Thyroid gland (tissue), 4 donors: ENCODE measurements at regions not wholly inside any gene's neighbourhood (a gene's known extent, or its start where the extent isn't known, plus 50 kb on each side); places are given as distances from the start of the nearest gene placed in this dataset.

ENCODE experiments used
- DNase-seq, 2 donors: peaks; one replicate each; pipeline ENCODE4 v3.0.0-alpha.2; 2019
- H3K27ac ChIP-seq, 3 donors: fragments of 200-600 bp; sonication (generic); 1 replicate in 2 of 3; 2 replicates in 1 of 3; pipeline ENCODE4 v1.5.1; 2016 to 2019; ENCODE audit warnings: mild to moderate bottlenecking in 1 of 3, moderate library complexity in 1 of 3
- H3K27me3 ChIP-seq: fragments of 200-600 bp; sonication (generic); one replicate; pipeline ENCODE4 v1.5.1; 2019
- H3K36me3 ChIP-seq, 2 donors: fragments of 200-600 bp; sonication (generic); one replicate each; pipeline ENCODE4 v1.5.1; 2016 to 2019
- H3K4me1 ChIP-seq, 2 donors: fragments of 200-600 bp; sonication (generic); one replicate each; pipeline ENCODE4 v1.5.1; 2017 to 2019
- H3K4me3 ChIP-seq, 3 donors: fragments of 200-600 bp; sonication (generic); replicated peaks in 1 of 3; 1 replicate in 2 of 3; 2 replicates in 1 of 3; pipeline ENCODE4 v1.5.1; 2016; ENCODE audit warnings: mild to moderate bottlenecking in 1 of 3
- H3K9me3 ChIP-seq: fragments of 200-600 bp; sonication (generic); one replicate; pipeline ENCODE4 v1.5.1; 2017
- POLR2A ChIP-seq, 2 donors: fragments of 450-650 bp; IDR thresholded peaks; one replicate each; pipeline ENCODE4 v1.6.1; 2017; ENCODE audit warnings: antibody characterized with exemption in 2 of 2, mild to moderate bottlenecking in 2 of 2, moderate library complexity in 1 of 2
- WGBS, 2 donors: methylation state at CpG; one replicate each; pipeline ENCODE4 v1.1.5; 2017; 5-methylcytosine and 5-hydroxymethylcytosine counted together
- intact Hi-C: fragments of 100-400 bp; cut with DNase I; formaldehyde crosslinking; loops from one replicate; pipeline ENCODE4 v1.15.1; 2023
- TF ChIP-seq, protein P1 (sequence below), 6 experiments: fragments of 200-600 bp in 3 of 6; fragments of 450-650 bp in 3 of 6; sonication (generic) in 3 of 6; IDR thresholded peaks; one replicate each; pipeline ENCODE4 v1.5.1; 2016 to 2019; ENCODE audit warnings: antibody characterized with exemption in 6 of 6, mild to moderate bottlenecking in 2 of 6, inconsistent platforms in 1 of 6, moderate library complexity in 1 of 6

DNA sequence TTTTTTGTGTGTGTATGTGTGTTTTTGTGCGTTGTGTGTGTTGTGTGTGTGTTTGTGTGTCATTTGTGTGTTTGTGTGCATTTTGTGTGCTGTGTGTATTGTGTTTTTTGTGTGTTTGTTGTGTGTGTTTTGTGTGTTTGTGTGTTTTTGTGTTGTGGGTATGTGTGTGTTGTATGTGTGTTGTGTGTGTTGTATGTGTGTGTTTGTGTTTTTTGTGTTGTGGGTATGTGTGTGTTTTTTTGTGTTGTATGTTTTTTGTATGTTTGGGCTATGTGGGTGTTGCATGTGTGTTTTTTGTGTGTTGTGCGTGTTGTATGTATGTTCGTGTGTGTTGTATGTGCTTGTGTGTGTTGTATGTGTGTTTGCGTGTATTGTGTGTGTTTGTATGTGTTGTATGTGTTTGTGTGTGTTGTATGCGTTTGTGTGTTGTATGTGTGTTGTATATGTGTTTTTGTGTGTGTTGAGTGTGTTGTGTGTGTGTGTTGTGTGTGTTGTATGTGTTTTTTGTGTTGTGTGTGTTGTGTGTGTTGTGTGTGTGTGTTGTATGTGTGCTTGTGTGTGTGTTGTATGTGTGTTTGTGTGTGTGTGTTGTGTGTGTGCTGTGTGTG is 275.3 kb downstream of the HRH4 start:
- intact Hi-C loops, result loop anchor here (10.0 kb wide), 1 partner anchor 381 kb away; no protein-coding TSS in a partner anchor
- H3K4me1 ChIP-seq, result peaks cover 0 to 8% of the 10 kb centered on the region in 2 donors
- H3K9me3 ChIP-seq, result no peaks in the 10 kb centered on the region
- WGBS, 2 donors, result 92 to 96% methylated on average over 5 of the region's 5 CpGs
- DNase-seq, result no peak
- TF ChIP-seq, protein P1, sequence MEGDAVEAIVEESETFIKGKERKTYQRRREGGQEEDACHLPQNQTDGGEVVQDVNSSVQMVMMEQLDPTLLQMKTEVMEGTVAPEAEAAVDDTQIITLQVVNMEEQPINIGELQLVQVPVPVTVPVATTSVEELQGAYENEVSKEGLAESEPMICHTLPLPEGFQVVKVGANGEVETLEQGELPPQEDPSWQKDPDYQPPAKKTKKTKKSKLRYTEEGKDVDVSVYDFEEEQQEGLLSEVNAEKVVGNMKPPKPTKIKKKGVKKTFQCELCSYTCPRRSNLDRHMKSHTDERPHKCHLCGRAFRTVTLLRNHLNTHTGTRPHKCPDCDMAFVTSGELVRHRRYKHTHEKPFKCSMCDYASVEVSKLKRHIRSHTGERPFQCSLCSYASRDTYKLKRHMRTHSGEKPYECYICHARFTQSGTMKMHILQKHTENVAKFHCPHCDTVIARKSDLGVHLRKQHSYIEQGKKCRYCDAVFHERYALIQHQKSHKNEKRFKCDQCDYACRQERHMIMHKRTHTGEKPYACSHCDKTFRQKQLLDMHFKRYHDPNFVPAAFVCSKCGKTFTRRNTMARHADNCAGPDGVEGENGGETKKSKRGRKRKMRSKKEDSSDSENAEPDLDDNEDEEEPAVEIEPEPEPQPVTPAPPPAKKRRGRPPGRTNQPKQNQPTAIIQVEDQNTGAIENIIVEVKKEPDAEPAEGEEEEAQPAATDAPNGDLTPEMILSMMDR (IDR thresholded peaks at IDR 0.05), result no peak
- TF ChIP-seq POLR2A (IDR thresholded peaks at IDR 0.05), result no peak
- H3K27ac ChIP-seq, result no peak overlapping the region
- no peak overlapping the region for H3K4me3 ChIP-seq
- H3K36me3 ChIP-seq, result no peaks in the 10 kb centered on the region
- H3K27me3 ChIP-seq, result no peaks in the 10 kb centered on the region

DNA sequence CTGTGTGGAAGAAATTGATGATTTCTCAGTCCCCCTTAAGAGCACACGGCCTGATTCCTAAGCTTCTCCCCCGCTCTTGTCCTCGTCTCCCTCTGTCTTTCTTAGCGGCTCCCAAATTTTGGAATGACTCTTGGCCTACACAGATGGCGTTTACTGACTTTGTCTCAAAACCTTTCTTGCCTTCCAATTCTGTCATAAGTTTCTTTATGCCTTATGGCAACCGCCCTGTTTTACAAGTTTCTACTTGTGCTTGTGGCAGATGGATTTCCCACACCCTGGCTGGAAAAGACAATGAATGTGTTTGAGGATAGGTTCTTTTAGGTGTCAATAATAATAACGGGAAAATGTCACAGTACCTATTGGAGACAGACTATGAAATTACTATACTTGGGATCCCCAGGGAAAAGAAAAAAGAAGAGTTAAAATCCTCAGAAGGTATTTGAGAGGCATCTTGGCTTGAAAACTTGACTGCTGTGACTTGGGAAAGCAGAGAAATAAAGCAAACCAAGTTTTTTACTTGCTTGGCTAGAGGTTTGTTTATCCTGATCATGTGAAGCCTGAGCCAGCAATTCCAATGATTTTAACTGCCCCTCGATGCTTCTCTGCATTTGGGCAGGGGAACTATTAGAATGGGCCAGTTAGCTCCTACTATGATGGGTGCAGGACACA is 276.4 kb downstream of the HRH4 start:
- Histone ChIP-seq H3K27me3 (no peaks in the 10 kb centered on the region), H3K27ac (no peak overlapping the region), H3K9me3 (no peaks in the 10 kb centered on the region), H3K4me1 (peaks cover 0 to 3% of the 10 kb centered on the region in 2 donors), H3K4me3 (no peak overlapping the region), H3K36me3 (no peaks in the 10 kb centered on the region)
- TF ChIP-seq, protein P1 (IDR thresholded peaks at IDR 0.05), result no peak
- no peak for TF ChIP-seq POLR2A (IDR thresholded peaks at IDR 0.05)
- intact Hi-C loops, result loop anchor here (10.0 kb wide), 1 partner anchor 382 kb away; no protein-coding TSS in a partner anchor
- no peak for DNase-seq
- 63 to 71% methylated on average over 8 of the region's 8 CpGs for WGBS, 2 donors

DNA sequence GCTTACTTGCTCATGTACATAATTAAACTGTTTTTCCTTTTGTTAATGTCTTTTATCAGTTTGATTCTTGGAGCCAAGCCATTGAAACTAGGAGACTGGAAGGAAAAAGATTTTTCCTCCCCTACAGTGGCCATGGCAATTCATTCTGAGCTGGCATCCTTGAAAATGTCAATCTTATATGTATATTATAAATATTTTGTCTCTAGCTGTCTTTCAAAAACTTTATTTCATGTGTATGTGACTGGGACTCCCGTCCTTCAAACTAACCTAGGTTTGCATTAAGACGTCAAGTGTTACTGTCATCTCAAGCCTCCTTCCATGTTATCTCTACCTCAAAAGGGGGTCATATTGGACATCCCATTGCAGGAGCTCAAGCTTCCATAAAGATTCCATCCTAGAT is 280.4 kb downstream of the HRH4 start:
- Histone ChIP-seq H3K4me1 (no peaks in the 10 kb centered on the region), H3K27me3 (no peaks in the 10 kb centered on the region), H3K36me3 (no peaks in the 10 kb centered on the region), H3K27ac (no peak overlapping the region), H3K4me3 (no peak overlapping the region), H3K9me3 (no peaks in the 10 kb centered on the region)
- 93 to 94% methylated on average over 2 of the region's 2 CpGs for WGBS, 2 donors
- no peak for DNase-seq
- intact Hi-C loops, result no loop called here
- TF ChIP-seq, protein P1 (IDR thresholded peaks at IDR 0.05), result no peak
- TF ChIP-seq POLR2A (IDR thresholded peaks at IDR 0.05), result no peak

DNA sequence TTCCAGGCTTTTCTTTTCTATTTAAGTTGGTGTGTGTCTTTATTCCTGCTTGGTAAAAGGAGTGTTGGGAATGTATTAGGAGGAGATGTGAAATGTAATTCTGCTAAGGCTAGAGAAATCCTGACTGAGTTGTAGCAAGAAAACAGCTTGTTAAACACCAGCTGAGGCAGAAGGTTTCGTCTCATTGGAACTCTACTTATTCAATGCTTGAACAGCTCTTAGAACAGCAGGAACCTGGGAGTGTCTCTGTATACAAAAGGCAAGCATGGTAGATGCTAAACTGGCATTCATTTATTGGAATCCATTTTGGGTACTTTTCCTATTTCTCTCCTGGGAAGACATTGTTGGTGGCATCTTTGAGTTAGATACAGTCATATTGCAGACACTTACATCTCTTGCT is 280.9 kb downstream of the HRH4 start:
- Histone ChIP-seq H3K27me3 (no peaks in the 10 kb centered on the region), H3K27ac (no peak overlapping the region), H3K9me3 (no peaks in the 10 kb centered on the region), H3K36me3 (no peaks in the 10 kb centered on the region), H3K4me1 (no peaks in the 10 kb centered on the region), H3K4me3 (no peak overlapping the region)
- DNase-seq, result no peak
- intact Hi-C loops, result no loop called here
- no peak for TF ChIP-seq POLR2A (IDR thresholded peaks at IDR 0.05)
- TF ChIP-seq, protein P1 (IDR thresholded peaks at IDR 0.05), result no peak
- 81 to 82% methylated on average over 1 of the region's 1 CpG for WGBS, 2 donors

DNA sequence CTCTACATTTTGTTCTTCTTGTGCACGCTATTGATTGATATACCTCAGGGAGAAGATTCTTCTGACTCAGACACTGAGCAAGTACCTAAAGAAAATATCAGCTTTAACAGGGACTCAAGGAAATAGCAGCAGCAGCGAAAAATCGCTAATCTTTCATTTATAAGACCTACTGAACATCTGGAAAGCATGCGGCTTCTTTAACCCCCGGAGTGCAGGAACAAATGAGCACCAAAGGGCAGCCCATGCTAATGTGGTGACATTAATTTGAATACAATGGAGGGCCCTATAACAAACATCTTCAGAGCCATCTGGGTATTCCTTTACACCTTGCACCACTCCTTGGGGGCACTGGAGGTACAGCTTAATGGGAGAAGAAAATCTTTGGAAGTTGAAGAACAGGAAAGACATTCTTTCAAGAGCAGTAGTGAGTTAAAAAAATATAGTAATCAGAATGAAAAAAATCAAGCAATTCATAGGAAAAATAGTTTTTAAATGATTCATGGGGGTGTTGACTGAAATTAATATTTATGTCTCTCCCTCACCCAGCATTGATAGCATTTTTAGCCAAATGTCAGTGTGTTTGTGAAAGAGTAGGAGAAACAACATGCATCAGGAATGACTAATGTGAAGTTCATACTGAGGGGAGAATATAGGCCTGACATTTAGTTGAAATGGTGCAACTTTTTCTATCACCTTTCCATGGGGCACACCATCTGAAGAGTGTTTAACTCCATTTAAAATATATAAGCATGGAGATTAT is 281.7 kb downstream of the HRH4 start:
- H3K27ac ChIP-seq, result no peak overlapping the region
- H3K27me3 ChIP-seq, result no peaks in the 10 kb centered on the region
- H3K4me3 ChIP-seq, result no peak overlapping the region
- TF ChIP-seq, protein P1 (IDR thresholded peaks at IDR 0.05), result no peak
- TF ChIP-seq POLR2A (IDR thresholded peaks at IDR 0.05), result no peak
- H3K36me3 ChIP-seq, result no peaks in the 10 kb centered on the region
- 81 to 84% methylated on average over 5 of the region's 5 CpGs for WGBS, 2 donors
- H3K9me3 ChIP-seq, result no peaks in the 10 kb centered on the region
- intact Hi-C loops, result no loop called here
- H3K4me1 ChIP-seq, result no peaks in the 10 kb centered on the region
- DNase-seq, result no peak
